Ishikawa (cell line): ENCODE measurements at regions not wholly inside any gene's neighbourhood (a gene's known extent, or its start where the extent isn't known, plus 50 kb on each side); places are given as distances from the start of the nearest gene placed in this dataset.

Experiments used
- CREB1 ChIP-seq: IDR thresholded peaks from 2 replicates; pipeline ENCODE4 v1.6.1; 2012; ENCODE audit warnings: low read depth
- EGR1 ChIP-seq: IDR thresholded peaks from 2 replicates; pipeline ENCODE4 v1.6.1; 2012
- EP300 ChIP-seq: IDR thresholded peaks from 2 replicates; pipeline ENCODE4 v1.6.1; 2012; ENCODE audit warnings: borderline replicate concordance
- RAD21 ChIP-seq: IDR thresholded peaks from 2 replicates; pipeline ENCODE4 v1.6.1; 2012; ENCODE audit warnings: low read depth
- YY1 ChIP-seq: IDR thresholded peaks from 2 replicates; pipeline ENCODE4 v1.6.1; 2012; ENCODE audit warnings: low read depth
- TF ChIP-seq, protein P1 (sequence below): IDR thresholded peaks from 2 replicates; pipeline ENCODE4 v1.6.1; 2012; ENCODE audit warnings: low read depth, mild to moderate bottlenecking
- TF ChIP-seq, protein P2 (sequence below): IDR thresholded peaks from 2 replicates; pipeline ENCODE4 v1.6.1; 2012

DNA sequence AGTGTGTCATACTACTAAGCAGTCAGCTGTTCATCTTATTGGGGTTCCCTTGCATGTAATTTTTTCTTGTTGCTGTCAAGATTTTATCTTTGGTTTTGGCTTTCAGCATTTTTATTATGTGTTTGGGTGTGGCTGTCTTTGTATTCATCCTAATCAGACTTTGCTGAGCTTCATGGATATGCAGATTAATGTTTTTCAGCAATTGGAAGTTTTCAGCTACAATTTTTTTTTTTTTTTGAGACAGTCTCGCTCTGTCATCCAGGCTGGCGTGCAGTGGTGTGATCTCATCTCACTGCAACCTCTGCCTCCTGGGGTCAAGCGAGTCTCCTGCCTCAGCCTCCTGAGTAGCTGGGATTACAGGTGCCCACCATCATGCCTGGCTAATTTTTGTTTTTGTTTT is 108.8 kb downstream of the BARX1 start:
- no peak for TF ChIP-seq EP300
- TF ChIP-seq RAD21 = no peak
- no peak for TF ChIP-seq CREB1
- no peak for TF ChIP-seq EGR1
- TF ChIP-seq, protein P1, sequence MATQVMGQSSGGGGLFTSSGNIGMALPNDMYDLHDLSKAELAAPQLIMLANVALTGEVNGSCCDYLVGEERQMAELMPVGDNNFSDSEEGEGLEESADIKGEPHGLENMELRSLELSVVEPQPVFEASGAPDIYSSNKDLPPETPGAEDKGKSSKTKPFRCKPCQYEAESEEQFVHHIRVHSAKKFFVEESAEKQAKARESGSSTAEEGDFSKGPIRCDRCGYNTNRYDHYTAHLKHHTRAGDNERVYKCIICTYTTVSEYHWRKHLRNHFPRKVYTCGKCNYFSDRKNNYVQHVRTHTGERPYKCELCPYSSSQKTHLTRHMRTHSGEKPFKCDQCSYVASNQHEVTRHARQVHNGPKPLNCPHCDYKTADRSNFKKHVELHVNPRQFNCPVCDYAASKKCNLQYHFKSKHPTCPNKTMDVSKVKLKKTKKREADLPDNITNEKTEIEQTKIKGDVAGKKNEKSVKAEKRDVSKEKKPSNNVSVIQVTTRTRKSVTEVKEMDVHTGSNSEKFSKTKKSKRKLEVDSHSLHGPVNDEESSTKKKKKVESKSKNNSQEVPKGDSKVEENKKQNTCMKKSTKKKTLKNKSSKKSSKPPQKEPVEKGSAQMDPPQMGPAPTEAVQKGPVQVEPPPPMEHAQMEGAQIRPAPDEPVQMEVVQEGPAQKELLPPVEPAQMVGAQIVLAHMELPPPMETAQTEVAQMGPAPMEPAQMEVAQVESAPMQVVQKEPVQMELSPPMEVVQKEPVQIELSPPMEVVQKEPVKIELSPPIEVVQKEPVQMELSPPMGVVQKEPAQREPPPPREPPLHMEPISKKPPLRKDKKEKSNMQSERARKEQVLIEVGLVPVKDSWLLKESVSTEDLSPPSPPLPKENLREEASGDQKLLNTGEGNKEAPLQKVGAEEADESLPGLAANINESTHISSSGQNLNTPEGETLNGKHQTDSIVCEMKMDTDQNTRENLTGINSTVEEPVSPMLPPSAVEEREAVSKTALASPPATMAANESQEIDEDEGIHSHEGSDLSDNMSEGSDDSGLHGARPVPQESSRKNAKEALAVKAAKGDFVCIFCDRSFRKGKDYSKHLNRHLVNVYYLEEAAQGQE = no peak
- TF ChIP-seq, protein P2, sequence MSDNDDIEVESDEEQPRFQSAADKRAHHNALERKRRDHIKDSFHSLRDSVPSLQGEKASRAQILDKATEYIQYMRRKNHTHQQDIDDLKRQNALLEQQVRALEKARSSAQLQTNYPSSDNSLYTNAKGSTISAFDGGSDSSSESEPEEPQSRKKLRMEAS = no peak
- no peak for TF ChIP-seq YY1
